ENCODE measurements at regions not wholly inside any gene's neighbourhood (a gene's known extent, or its start where the extent isn't known, plus 50 kb on each side); places are given as distances from the start of the nearest gene placed in this dataset.

DNA sequence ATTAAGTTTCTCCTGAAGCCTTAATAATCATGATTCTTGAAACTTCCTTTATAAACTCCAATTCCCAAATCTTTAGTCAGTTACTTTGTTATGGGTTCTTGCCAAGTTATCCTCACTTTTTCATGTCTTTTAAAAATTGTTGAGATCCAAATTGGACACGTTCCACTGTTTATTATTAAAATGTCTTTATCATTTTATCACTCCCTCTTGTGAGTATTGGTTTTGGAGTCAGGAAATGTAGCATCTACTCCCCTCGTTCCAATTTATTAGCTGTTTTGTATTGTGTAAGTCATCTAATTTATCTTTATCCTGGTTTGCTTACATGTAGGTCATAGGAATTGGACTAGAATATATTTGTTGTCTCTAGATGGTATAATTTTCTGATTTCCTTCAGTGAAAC, 213.1 kb upstream of the SLC39A10 start:
- TF ChIP-seq EZH2 (IDR thresholded peaks at IDR 0.05; ENCODE audit: low read length, unreplicated experiment), result no peak
- TF ChIP-seq, protein P1, sequence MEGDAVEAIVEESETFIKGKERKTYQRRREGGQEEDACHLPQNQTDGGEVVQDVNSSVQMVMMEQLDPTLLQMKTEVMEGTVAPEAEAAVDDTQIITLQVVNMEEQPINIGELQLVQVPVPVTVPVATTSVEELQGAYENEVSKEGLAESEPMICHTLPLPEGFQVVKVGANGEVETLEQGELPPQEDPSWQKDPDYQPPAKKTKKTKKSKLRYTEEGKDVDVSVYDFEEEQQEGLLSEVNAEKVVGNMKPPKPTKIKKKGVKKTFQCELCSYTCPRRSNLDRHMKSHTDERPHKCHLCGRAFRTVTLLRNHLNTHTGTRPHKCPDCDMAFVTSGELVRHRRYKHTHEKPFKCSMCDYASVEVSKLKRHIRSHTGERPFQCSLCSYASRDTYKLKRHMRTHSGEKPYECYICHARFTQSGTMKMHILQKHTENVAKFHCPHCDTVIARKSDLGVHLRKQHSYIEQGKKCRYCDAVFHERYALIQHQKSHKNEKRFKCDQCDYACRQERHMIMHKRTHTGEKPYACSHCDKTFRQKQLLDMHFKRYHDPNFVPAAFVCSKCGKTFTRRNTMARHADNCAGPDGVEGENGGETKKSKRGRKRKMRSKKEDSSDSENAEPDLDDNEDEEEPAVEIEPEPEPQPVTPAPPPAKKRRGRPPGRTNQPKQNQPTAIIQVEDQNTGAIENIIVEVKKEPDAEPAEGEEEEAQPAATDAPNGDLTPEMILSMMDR (conservative IDR thresholded peaks at IDR 0.05; ENCODE audit: low read depth, low read length), result no peak
